GM10248 (cell line): ENCODE measurements at regions not wholly inside any gene's neighbourhood (a gene's known extent, or its start where the extent isn't known, plus 50 kb on each side); places are given as distances from the start of the nearest gene placed in this dataset.
"Not testable (repeated sequence)": the region's sequence is repeated elsewhere in the genome, so short reads cannot be mapped to it uniquely, and the experiment has no call there.

Experiments
- CTCF ChIA-PET: fragments of 300-600 bp; sonication (Branson Sonifier 250); formaldehyde crosslinking; extraction: SDS; loops from one replicate; lab custom pipeline; 2021; ENCODE audit warnings: antibody characterized with exemption; lab: Yijun Ruan, JAX
- POLR2A ChIA-PET: fragments of 350-650 bp; sonication (Branson Sonifier 250); formaldehyde crosslinking; extraction: SDS; loops from one replicate; lab custom pipeline; 2020; ENCODE audit warnings: antibody characterized with exemption; lab: Yijun Ruan, JAX
- DNase-seq: peaks from one replicate; pipeline ENCODE4 v3.0.0; 2012; ENCODE audit errors: extremely low spot score
- CTCF ChIP-seq: IDR thresholded peaks from 2 replicates; pipeline ENCODE4 v1.5.1; 2012; ENCODE audit warnings: mild to moderate bottlenecking, low read depth; ENCODE audit errors: extremely low read depth, missing control alignments, control extremely low read depth

DNA sequence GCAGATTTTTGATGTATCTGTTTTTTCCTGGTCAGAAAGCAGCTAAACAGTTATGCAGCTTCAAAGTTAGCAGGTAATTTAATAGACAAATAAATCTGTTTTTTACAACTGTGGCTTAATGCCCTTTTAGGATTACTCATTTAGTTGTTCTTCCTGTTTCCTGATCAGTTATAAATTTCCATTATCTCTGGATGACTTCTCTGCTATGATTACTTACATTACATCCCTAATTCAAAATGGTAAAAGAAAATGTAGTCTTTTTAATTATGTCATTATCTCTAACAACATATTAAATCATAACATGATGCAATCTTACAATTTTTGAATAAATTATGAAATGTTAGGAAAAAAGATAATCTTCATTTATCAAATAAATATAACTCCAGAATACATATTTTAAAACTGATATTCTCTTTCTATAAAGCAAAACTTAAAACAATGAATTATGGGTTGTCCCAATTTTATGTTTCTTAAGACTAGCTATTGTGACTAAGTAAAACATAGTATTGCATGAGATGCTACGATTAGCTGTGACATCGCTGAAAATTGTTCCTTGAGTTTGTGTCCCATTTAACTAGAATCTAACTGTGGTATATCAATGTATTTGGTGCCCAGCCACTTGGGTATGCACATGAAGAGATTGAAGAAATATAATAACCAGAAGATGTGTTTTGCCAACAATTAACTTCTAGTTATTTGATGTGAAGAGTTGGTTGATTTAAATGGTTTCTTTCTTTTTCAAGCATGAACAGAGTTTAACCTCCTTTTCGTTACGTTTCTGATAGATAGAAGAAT is 605.3 kb upstream of the SPRY2 start:
- ChIA-PET POLR2A (no interaction called here), CTCF (interaction anchor here (1.4 kb wide), 1 partner anchor 23 kb away, joined by 3 read pairs; no protein-coding TSS in a partner anchor)
- no peak for TF ChIP-seq CTCF
- no peak for DNase-seq

GRCh38 chr13:80945328-80945727 is 604.4 kb upstream of the SPRY2 start:
- CTCF ChIA-PET: interaction anchor here (1.4 kb wide), 1 partner anchor 22 kb away, joined by 3 read pairs; no protein-coding TSS in a partner anchor
- POLR2A ChIA-PET: no interaction called here
- no peak for TF ChIP-seq CTCF
- DNase-seq: no peak

GRCh38 chr13:80939581-80939980 is 598.7 kb upstream of the SPRY2 start:
- CTCF ChIA-PET: no interaction called here
- POLR2A ChIA-PET: no interaction called here
- DNase-seq: no peak
- TF ChIP-seq CTCF: no peak

DNA sequence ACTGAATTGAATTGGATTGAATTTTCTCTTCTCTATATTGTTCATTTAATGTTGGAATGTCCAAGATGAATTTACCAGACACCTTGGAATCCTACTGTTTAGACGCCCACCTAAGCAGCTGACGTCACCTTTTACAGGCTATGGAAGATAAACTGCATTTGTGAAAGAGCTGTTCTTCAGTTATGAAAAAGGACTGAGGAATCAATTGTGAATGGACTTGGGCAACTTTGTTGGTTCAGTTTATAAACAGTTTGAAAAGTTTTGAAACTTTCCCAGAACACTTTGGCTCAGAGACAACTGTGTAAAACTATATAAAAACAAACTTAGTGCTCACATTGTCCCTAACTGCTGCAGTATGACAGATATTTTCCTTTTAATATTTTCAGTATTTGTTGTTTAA is 590.8 kb upstream of the SPRY2 start:
- TF ChIP-seq CTCF: no peak
- ChIA-PET CTCF (no interaction called here), POLR2A (no interaction called here)
- no peak for DNase-seq

DNA sequence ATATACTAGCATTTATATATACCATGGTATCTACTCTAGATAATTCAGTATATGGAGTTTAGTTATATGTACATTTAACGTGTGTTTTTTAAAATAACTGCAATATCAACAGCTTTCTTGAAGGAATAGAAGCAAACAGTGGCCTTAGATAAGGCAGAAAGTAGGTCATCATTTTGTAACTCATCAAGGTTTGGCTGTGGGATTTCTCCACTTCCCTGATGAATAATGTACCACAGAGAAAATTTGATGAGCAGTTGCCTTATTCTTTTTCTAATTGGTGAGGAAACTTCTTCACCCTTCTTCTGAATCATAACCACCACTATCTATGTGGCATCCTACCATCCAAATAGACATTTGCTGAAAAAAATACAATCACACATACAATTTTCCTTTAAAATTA is 590.2 kb upstream of the SPRY2 start:
- ChIA-PET CTCF (no interaction called here), POLR2A (no interaction called here)
- TF ChIP-seq CTCF: no peak
- DNase-seq: no peak

DNA sequence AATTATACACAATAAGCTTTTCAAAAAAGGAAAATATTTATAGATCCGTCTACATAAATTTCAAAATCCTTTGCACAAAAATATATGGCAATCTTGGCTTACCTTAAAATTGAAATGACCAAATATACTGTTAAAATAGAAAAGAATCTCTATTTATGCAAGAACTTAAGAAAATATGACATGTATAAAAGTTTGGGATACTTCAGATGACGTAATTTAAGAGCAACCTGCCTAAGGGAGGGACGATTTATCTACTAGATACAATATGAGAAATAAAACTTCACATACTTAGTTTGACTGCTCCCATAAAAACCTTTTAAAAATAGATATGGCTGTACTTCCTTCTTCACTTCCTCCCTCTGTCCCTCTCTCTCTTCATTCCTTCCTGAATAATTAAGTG is 587.3 kb upstream of the SPRY2 start:
- ChIA-PET POLR2A (no interaction called here), CTCF (no interaction called here)
- DNase-seq: no peak
- TF ChIP-seq CTCF: no peak

- DNase-seq, CTCF ChIA-PET, POLR2A ChIA-PET: not testable (repeated sequence)
Measured at GRCh38 chr13:80926024-80926423, 585.1 kb upstream of the SPRY2 start.
